ENCODE measurements at regions not wholly inside any gene's neighbourhood (a gene's known extent, or its start where the extent isn't known, plus 50 kb on each side); places are given as distances from the start of the nearest gene placed in this dataset.

DNA sequence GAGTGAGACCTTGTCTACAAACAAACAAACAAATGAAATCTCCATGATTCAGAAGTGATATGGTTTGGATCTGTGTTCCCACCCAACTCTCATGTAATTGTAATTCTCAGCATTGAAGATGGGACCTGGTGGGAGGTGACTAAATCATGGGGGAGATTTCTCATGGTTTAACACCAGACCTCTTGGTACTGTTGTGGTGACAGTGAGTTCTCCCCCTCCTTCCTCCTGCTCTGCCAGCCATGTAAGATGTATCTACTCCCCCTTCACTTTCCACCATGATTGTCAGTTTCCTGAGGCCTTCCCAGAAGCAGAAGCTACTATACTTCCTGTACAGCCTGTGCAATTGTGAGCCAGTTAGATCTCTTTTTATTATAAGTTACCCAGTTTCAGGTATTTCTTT is 438.4 kb upstream of the THBS1 start:
- DNase-seq (ENCODE audit: low read depth) = no peak
- TF ChIP-seq, protein P1, sequence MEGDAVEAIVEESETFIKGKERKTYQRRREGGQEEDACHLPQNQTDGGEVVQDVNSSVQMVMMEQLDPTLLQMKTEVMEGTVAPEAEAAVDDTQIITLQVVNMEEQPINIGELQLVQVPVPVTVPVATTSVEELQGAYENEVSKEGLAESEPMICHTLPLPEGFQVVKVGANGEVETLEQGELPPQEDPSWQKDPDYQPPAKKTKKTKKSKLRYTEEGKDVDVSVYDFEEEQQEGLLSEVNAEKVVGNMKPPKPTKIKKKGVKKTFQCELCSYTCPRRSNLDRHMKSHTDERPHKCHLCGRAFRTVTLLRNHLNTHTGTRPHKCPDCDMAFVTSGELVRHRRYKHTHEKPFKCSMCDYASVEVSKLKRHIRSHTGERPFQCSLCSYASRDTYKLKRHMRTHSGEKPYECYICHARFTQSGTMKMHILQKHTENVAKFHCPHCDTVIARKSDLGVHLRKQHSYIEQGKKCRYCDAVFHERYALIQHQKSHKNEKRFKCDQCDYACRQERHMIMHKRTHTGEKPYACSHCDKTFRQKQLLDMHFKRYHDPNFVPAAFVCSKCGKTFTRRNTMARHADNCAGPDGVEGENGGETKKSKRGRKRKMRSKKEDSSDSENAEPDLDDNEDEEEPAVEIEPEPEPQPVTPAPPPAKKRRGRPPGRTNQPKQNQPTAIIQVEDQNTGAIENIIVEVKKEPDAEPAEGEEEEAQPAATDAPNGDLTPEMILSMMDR (IDR thresholded peaks at IDR 0.05; ENCODE audit: control insufficient read depth, insufficient read depth, low read depth, low read length, missing control alignments) = no peak
- no peak overlapping the region for H3K4me3 ChIP-seq (ENCODE audit: control insufficient read depth, low read depth, low read length)

DNA sequence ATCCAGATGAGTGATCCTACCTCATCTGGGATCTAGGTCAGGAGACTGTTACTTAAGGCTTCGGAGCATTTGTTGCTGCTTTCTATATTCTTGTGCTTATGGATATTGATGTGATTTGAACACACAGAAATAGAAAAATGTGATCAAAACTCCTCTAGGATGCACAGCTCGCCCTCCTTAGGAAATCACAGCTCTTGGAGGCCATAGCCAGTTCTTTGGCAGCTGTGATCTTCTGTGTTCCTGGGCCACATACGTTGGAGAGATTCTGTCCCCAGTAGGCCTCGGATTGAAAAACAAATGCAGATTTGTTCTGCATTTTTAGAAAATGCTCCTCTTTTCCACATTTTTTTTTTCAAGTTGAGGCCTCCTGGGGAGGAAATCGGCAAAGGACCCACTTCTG is 437.4 kb upstream of the THBS1 start:
- TF ChIP-seq, protein P1 (IDR thresholded peaks at IDR 0.05; ENCODE audit: control insufficient read depth, insufficient read depth, low read depth, low read length, missing control alignments) = no peak
- no peak overlapping the region for H3K4me3 ChIP-seq (ENCODE audit: control insufficient read depth, low read depth, low read length)
- DNase-seq (ENCODE audit: low read depth) = no peak

DNA sequence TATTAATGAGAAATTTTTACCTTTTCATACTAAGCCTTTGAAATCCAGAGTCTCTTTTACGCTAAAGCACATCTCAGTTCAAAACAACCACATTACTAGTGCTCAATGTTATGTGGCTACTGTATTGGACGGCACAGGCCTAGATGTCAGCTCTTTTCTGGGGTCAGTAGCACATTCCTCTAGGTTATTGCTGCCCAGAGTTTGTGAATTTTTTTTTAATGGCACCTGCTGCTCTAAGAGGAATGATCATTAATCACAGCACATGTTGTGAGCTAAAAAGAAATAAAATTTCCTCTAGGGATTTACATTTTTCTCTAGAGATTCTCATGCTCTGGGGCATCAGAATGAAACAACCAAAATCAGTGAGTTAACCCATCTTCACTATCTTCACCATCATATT is 436.8 kb upstream of the THBS1 start:
- TF ChIP-seq, protein P1 (IDR thresholded peaks at IDR 0.05; ENCODE audit: control insufficient read depth, insufficient read depth, low read depth, low read length, missing control alignments) = no peak
- no peak overlapping the region for H3K4me3 ChIP-seq (ENCODE audit: control insufficient read depth, low read depth, low read length)
- DNase-seq (ENCODE audit: low read depth) = no peak

DNA sequence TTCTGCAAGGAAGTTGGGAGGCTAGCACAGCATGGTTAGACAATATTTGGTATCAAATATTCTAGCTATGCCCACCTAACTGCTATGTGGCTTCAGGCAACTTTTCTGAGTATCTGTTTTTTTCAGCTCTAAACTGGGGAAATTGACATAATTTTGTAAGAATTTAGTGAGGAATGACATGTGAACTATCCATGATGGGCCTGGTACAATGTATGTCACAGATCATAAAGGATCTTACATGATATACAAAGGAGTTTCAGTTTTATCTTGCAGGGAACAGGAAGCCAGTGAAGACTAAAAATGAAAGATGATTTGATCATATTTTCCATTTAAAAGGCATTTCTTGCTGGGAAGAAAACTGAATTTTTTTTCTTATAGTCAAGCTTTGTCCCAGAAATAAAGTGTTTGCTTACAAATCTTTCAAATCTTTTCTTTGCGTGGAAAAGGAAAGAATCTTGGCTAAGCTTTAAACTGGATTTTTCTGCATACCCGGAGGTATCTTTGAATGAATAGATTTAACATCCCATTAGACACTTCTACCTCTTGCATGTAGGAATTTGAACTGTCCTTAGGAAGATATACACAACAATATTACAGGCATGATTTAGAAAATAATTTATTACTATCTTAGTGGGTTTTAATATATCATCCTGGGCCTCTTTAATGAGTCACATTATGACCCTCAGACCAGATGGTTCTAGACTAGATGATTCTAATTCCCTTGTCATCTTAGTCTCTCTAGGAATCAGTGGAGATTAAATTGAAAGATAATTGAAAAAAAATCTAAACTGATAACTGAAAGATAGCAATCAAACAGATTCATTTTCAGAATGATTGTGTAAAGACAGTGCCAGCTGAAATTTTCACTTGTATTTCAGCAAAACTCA is 436.0 kb upstream of the THBS1 start:
- TF ChIP-seq, protein P1 (IDR thresholded peaks at IDR 0.05; ENCODE audit: control insufficient read depth, insufficient read depth, low read depth, low read length, missing control alignments) = no peak
- no peak overlapping the region for H3K4me3 ChIP-seq (ENCODE audit: control insufficient read depth, low read depth, low read length)
- no peak for DNase-seq (ENCODE audit: low read depth)

DNA sequence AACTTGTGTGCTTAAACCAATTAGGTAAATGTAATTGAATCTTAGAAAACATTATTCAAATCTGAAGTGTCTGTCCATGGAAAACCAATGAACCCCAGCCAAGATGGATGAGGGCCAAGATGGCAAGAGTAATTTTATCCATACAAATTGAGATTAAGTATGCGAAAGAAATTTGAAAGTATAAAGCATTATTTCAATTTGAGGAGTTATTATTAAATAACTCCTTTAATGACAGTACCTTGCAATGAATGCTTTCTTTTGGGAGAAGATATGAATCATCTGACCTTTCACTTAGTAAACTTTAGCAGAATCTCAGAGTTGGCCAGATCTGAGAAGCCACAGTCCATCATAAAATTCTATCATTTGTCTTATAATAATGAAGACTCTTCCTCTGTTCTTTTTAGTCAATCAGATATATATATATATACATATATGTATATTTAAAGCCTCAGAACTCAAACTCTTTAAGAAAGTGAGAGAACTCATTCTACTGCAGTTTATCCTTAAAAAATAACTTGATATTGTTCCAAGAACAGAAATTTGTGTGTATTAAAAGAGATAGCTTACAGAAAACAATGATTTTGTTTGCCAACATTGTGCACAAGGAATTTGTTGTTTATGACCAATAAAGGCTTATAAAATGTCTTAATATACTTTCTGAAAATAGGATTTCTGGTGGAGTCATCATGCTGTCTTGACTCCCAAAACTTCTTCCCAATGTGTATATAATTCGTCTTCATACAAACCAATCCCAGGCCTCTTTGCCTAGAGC is 434.8 kb upstream of the THBS1 start:
- TF ChIP-seq, protein P1 (IDR thresholded peaks at IDR 0.05; ENCODE audit: control insufficient read depth, insufficient read depth, low read depth, low read length, missing control alignments) = no peak
- DNase-seq (ENCODE audit: low read depth) = no peak
- no peak overlapping the region for H3K4me3 ChIP-seq (ENCODE audit: control insufficient read depth, low read depth, low read length)

DNA sequence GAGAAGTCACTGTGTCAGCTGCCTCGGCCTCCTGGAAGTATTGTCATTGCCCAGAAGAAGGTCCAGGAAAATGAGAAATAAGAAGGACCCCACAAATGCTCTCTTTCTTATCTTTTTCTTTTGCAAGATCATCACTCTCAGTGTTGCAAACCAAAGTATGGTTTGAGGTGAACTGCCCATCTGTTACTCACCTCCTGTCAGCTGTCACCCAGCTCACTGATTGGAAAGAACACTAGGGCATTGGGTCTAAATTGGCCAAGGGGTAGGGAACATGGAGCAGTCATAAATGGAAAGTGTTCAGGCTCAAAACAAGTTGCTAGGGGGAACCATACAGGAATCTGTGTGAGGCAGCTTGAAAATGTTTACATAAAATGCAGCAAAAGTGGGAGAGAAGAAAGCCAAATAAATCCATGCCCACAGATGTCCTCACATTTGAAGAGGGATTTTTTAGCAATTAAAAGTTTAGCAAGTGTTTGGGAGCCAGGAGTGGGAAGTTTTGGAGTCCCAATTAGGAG is 431.2 kb upstream of the THBS1 start:
- TF ChIP-seq, protein P1 (IDR thresholded peaks at IDR 0.05; ENCODE audit: control insufficient read depth, insufficient read depth, low read depth, low read length, missing control alignments) = no peak
- no peak for DNase-seq (ENCODE audit: low read depth)
- H3K4me3 ChIP-seq (ENCODE audit: control insufficient read depth, low read depth, low read length) = no peak overlapping the region

Measured in AG09309 (cell line).